ENCODE measurements at regions not wholly inside any gene's neighbourhood (a gene's known extent, or its start where the extent isn't known, plus 50 kb on each side); places are given as distances from the start of the nearest gene placed in this dataset.
A peak's percentile ranks its signal among the peaks of the same experiment; 100 is the strongest.

DNA sequence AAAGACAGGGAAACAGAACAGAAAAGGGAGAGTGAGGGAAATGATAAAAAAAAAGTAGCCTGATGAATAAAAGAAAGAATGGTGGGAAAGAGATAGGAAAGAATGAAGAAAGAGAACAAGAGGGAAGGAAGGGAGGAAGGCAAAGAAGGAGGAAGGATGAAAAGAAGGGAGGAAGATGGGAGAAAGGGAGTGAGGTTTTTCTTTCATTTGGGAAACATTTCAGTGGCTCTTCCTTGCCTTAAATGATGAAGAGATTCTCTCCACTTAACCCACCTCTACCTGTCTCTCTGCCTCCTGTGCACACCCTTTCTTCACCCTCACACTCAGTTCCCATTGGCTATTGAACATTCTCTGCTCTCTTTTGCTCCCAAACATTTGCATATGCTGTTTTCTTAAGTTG is 222.1 kb upstream of the DEFB112 start:
- TF ChIP-seq, protein P1, sequence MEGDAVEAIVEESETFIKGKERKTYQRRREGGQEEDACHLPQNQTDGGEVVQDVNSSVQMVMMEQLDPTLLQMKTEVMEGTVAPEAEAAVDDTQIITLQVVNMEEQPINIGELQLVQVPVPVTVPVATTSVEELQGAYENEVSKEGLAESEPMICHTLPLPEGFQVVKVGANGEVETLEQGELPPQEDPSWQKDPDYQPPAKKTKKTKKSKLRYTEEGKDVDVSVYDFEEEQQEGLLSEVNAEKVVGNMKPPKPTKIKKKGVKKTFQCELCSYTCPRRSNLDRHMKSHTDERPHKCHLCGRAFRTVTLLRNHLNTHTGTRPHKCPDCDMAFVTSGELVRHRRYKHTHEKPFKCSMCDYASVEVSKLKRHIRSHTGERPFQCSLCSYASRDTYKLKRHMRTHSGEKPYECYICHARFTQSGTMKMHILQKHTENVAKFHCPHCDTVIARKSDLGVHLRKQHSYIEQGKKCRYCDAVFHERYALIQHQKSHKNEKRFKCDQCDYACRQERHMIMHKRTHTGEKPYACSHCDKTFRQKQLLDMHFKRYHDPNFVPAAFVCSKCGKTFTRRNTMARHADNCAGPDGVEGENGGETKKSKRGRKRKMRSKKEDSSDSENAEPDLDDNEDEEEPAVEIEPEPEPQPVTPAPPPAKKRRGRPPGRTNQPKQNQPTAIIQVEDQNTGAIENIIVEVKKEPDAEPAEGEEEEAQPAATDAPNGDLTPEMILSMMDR (optimal IDR thresholded peaks at IDR 0.05 in 1 of 3, IDR thresholded peaks at IDR 0.05 in 1 of 3, conservative IDR thresholded peaks at IDR 0.05 in 1 of 3; ENCODE audit: extremely low read depth in 1 of 3, insufficient read depth in 2 of 3, low read length in 3 of 3) = no peak
- no peak for TF ChIP-seq EZH2 (IDR thresholded peaks at IDR 0.05; ENCODE audit: low read length)
- DNase-seq (ENCODE audit: low read depth, low spot score) (no peak), FAIRE-seq (no peak)
- no peaks in the 10 kb centered on the region for H4K20me1 ChIP-seq (ENCODE audit: control insufficient read depth, extremely low read depth, insufficient read depth, low read length)
- no peaks in the 10 kb centered on the region for H3K79me2 ChIP-seq (ENCODE audit: control insufficient read depth, insufficient read depth, low read length)
- dilution Hi-C loops (cut with MboI; ENCODE audit: extremely low pct_ligation_motif_present, low sequenced_read_pairs) = no loop called here
- peaks cover 19% of the 10 kb centered on the region for H3K4me1 ChIP-seq (ENCODE audit: control insufficient read depth, extremely low read depth, insufficient read depth, low read length)
- no peak overlapping the region for H2AFZ ChIP-seq (ENCODE audit: control insufficient read depth, low read length)
- no peaks in the 10 kb centered on the region for H3K9me1 ChIP-seq (ENCODE audit: control insufficient read depth, extremely low read depth, insufficient read depth, low read length)
- no peak overlapping the region for H3K4me2 ChIP-seq (ENCODE audit: control insufficient read depth, extremely low read depth, insufficient read depth, low read depth, low read length)
- no peak overlapping the region for H3K4me3 ChIP-seq (ENCODE audit: control insufficient read depth in 2 of 3, extremely low read depth in 1 of 3, insufficient read depth in 2 of 3, low read depth in 1 of 3, low read length in 3 of 3)
- H3K27ac ChIP-seq (ENCODE audit: control insufficient read depth, insufficient read depth, low read length) = no peak overlapping the region
- no peak overlapping the region for H3K9ac ChIP-seq (ENCODE audit: control insufficient read depth, extremely low read depth, insufficient read depth, low read length)
- H3K9me3 ChIP-seq (ENCODE audit: control insufficient read depth, low read depth, low read length) = no peaks in the 10 kb centered on the region
- H3K27me3 ChIP-seq (ENCODE audit: control insufficient read depth, extremely low read depth, insufficient read depth, low read length) = no peaks in the 10 kb centered on the region
- no peaks in the 10 kb centered on the region for H3K36me3 ChIP-seq (ENCODE audit: control insufficient read depth in 2 of 2, extremely low read depth in 1 of 2, insufficient read depth in 2 of 2, low read length in 2 of 2)

DNA sequence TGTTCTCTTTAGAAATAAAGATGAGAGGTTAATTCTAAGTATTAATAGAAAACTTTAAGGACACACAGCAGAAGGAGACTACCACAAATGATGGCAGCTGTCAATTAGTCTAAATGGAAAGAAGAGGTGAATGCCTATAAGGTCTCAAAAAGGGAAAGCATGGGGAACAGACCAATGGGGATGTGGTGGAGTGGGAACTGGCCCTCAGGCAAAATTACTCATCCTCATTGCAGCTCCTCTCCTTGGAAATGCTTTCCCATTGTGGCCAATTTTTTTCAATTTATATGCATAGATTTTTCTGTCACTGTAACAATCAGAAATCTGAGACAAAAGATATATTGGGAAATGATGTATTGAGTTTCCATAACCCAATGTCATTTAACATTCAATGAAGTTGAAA is 222.9 kb upstream of the DEFB112 start:
- H4K20me1 ChIP-seq (ENCODE audit: control insufficient read depth, extremely low read depth, insufficient read depth, low read length) = no peaks in the 10 kb centered on the region
- H2AFZ ChIP-seq (ENCODE audit: control insufficient read depth, low read length) = no peak overlapping the region
- no peaks in the 10 kb centered on the region for H3K9me1 ChIP-seq (ENCODE audit: control insufficient read depth, extremely low read depth, insufficient read depth, low read length)
- H3K9me3 ChIP-seq (ENCODE audit: control insufficient read depth, low read depth, low read length) = no peaks in the 10 kb centered on the region
- no peak overlapping the region for H3K4me3 ChIP-seq (ENCODE audit: control insufficient read depth in 2 of 3, extremely low read depth in 1 of 3, insufficient read depth in 2 of 3, low read depth in 1 of 3, low read length in 3 of 3)
- no peaks in the 10 kb centered on the region for H3K27me3 ChIP-seq (ENCODE audit: control insufficient read depth, extremely low read depth, insufficient read depth, low read length)
- dilution Hi-C loops (cut with MboI; ENCODE audit: extremely low pct_ligation_motif_present, low sequenced_read_pairs) = no loop called here
- TF ChIP-seq, protein P1 (optimal IDR thresholded peaks at IDR 0.05 in 1 of 3, IDR thresholded peaks at IDR 0.05 in 1 of 3, conservative IDR thresholded peaks at IDR 0.05 in 1 of 3; ENCODE audit: extremely low read depth in 1 of 3, insufficient read depth in 2 of 3, low read length in 3 of 3) = no peak
- no peak for TF ChIP-seq EZH2 (IDR thresholded peaks at IDR 0.05; ENCODE audit: low read length)
- no peak for FAIRE-seq
- no peaks in the 10 kb centered on the region for H3K36me3 ChIP-seq (ENCODE audit: control insufficient read depth in 2 of 2, extremely low read depth in 1 of 2, insufficient read depth in 2 of 2, low read length in 2 of 2)
- H3K9ac ChIP-seq (ENCODE audit: control insufficient read depth, extremely low read depth, insufficient read depth, low read length) = no peak overlapping the region
- no peak overlapping the region for H3K27ac ChIP-seq (ENCODE audit: control insufficient read depth, insufficient read depth, low read length)
- H3K79me2 ChIP-seq (ENCODE audit: control insufficient read depth, insufficient read depth, low read length) = no peaks in the 10 kb centered on the region
- peak; percentile 13 for DNase-seq (ENCODE audit: low read depth, low spot score)
- no peak overlapping the region for H3K4me2 ChIP-seq (ENCODE audit: control insufficient read depth, extremely low read depth, insufficient read depth, low read depth, low read length)
- peaks cover 19% of the 10 kb centered on the region for H3K4me1 ChIP-seq (ENCODE audit: control insufficient read depth, extremely low read depth, insufficient read depth, low read length)

Data from keratinocyte (primary cell).